ENCODE measurements at regions not wholly inside any gene's neighbourhood (a gene's known extent, or its start where the extent isn't known, plus 50 kb on each side); places are given as distances from the start of the nearest gene placed in this dataset.

GRCh38 chr9:672851-673250 is 168.6 kb upstream of the DMRT1 start:
- Histone ChIP-seq H3K36me3 (replicated peaks; ENCODE audit: low read depth, low read length) (no peaks in the 10 kb centered on the region), H4K20me1 (ENCODE audit: insufficient read depth, low read length) (no peaks in the 10 kb centered on the region), H2AFZ (ENCODE audit: low read depth, low read length) (no peak overlapping the region), H3K27ac (ENCODE audit: low read length) (no peak overlapping the region), H3K4me1 (ENCODE audit: low read length) (peaks cover 9% of the 10 kb centered on the region), H3K4me2 (ENCODE audit: low read length) (no peak overlapping the region), H3K9ac (ENCODE audit: low read length) (no peak overlapping the region), H3K9me3 (ENCODE audit: insufficient read depth, low read length) (no peaks in the 10 kb centered on the region), H3K27me3 (ENCODE audit: low read depth, low read length) (no peaks in the 10 kb centered on the region), H3K4me3 (ENCODE audit: low read length) (no peak overlapping the region), H3K79me2 (ENCODE audit: low read length) (no peaks in the 10 kb centered on the region)
- TF ChIP-seq EZH2phosphoT487 (IDR thresholded peaks at IDR 0.05; ENCODE audit: low read depth) (no peak), CTCF (IDR thresholded peaks at IDR 0.05; ENCODE audit: low read depth, low read length) (no peak)

- Histone ChIP-seq H3K36me3 (replicated peaks; ENCODE audit: low read depth, low read length) (no peaks in the 10 kb centered on the region), H3K4me2 (ENCODE audit: low read length) (no peak overlapping the region), H3K27ac (ENCODE audit: low read length) (no peak overlapping the region), H2AFZ (ENCODE audit: low read depth, low read length) (no peak overlapping the region), H3K79me2 (ENCODE audit: low read length) (no peaks in the 10 kb centered on the region), H4K20me1 (ENCODE audit: insufficient read depth, low read length) (no peaks in the 10 kb centered on the region), H3K9me3 (ENCODE audit: insufficient read depth, low read length) (no peaks in the 10 kb centered on the region), H3K4me3 (ENCODE audit: low read length) (no peak overlapping the region), H3K27me3 (ENCODE audit: low read depth, low read length) (no peaks in the 10 kb centered on the region), H3K9ac (ENCODE audit: low read length) (no peak overlapping the region), H3K4me1 (ENCODE audit: low read length) (peaks cover 9% of the 10 kb centered on the region)
- TF ChIP-seq CTCF (IDR thresholded peaks at IDR 0.05; ENCODE audit: low read depth, low read length) (no peak), EZH2phosphoT487 (IDR thresholded peaks at IDR 0.05; ENCODE audit: low read depth) (no peak)
Observed at GRCh38 chr9:673264-673965, 168.1 kb upstream of the DMRT1 start.

- Histone ChIP-seq H3K27ac (ENCODE audit: low read length) (no peak overlapping the region), H3K4me3 (ENCODE audit: low read length) (no peak overlapping the region), H4K20me1 (ENCODE audit: insufficient read depth, low read length) (no peaks in the 10 kb centered on the region), H3K4me2 (ENCODE audit: low read length) (no peak overlapping the region), H3K36me3 (replicated peaks; ENCODE audit: low read depth, low read length) (no peaks in the 10 kb centered on the region), H2AFZ (ENCODE audit: low read depth, low read length) (no peak overlapping the region), H3K9ac (ENCODE audit: low read length) (no peak overlapping the region), H3K27me3 (ENCODE audit: low read depth, low read length) (no peaks in the 10 kb centered on the region), H3K79me2 (ENCODE audit: low read length) (no peaks in the 10 kb centered on the region), H3K9me3 (ENCODE audit: insufficient read depth, low read length) (no peaks in the 10 kb centered on the region), H3K4me1 (ENCODE audit: low read length) (peaks cover 9% of the 10 kb centered on the region)
- no peak for TF ChIP-seq EZH2phosphoT487 (IDR thresholded peaks at IDR 0.05; ENCODE audit: low read depth)
- TF ChIP-seq CTCF (IDR thresholded peaks at IDR 0.05; ENCODE audit: low read depth, low read length): no peak
Observed at GRCh38 chr9:673966-674526, 167.5 kb upstream of the DMRT1 start.

GRCh38 chr9:675697-676370 is 165.7 kb upstream of the DMRT1 start:
- Histone ChIP-seq H3K4me2 (ENCODE audit: low read length) (no peak overlapping the region), H2AFZ (ENCODE audit: low read depth, low read length) (no peak overlapping the region), H3K4me1 (ENCODE audit: low read length) (peaks cover 9% of the 10 kb centered on the region), H3K9me3 (ENCODE audit: insufficient read depth, low read length) (no peaks in the 10 kb centered on the region), H3K36me3 (replicated peaks; ENCODE audit: low read depth, low read length) (no peaks in the 10 kb centered on the region), H3K27me3 (ENCODE audit: low read depth, low read length) (no peaks in the 10 kb centered on the region), H3K27ac (ENCODE audit: low read length) (no peak overlapping the region), H3K79me2 (ENCODE audit: low read length) (no peaks in the 10 kb centered on the region), H4K20me1 (ENCODE audit: insufficient read depth, low read length) (no peaks in the 10 kb centered on the region), H3K9ac (ENCODE audit: low read length) (no peak overlapping the region), H3K4me3 (ENCODE audit: low read length) (no peak overlapping the region)
- TF ChIP-seq EZH2phosphoT487 (IDR thresholded peaks at IDR 0.05; ENCODE audit: low read depth) (no peak), CTCF (IDR thresholded peaks at IDR 0.05; ENCODE audit: low read depth, low read length) (no peak)

Measured in OCI-LY3 (cell line).